Neural progenitor cell (in vitro differentiated cells): ENCODE measurements at regions not wholly inside any gene's neighbourhood (a gene's known extent, or its start where the extent isn't known, plus 50 kb on each side); places are given as distances from the start of the nearest gene placed in this dataset.
"Not testable (repeated sequence)": the region's sequence is repeated elsewhere in the genome, so short reads cannot be mapped to it uniquely, and the experiment has no call there.

Source experiments
- DNase-seq: peaks from one replicate; pipeline ENCODE4 v3.0.0-alpha.2; 2016; ENCODE audit warnings: low spot score
- H2AFZ ChIP-seq: fragments of 200-600 bp; sonication (generic); replicated peaks from 2 replicates; pipeline ENCODE4 v1.6.1; 2016; ENCODE audit warnings: antibody characterized with exemption
- H3F3A ChIP-seq: fragments of 200-600 bp; sonication (generic); 2 replicates; pipeline ENCODE4 v1.6.1; 2016; ENCODE audit warnings: antibody characterized with exemption, low read depth
- H3K27ac ChIP-seq: fragments of 200-600 bp; sonication (generic); 2 replicates; pipeline ENCODE4 v1.5.1; 2016; ENCODE audit warnings: mild to moderate bottlenecking
- H3K27me3 ChIP-seq: fragments of 200-600 bp; sonication (generic); 2 replicates; pipeline ENCODE4 v1.6.1; 2016; ENCODE audit warnings: mild to moderate bottlenecking, moderate library complexity
- H3K36me3 ChIP-seq: fragments of 200-600 bp; sonication (generic); 2 replicates; pipeline ENCODE4 v1.5.1; 2016
- H3K4me1 ChIP-seq: fragments of 200-600 bp; sonication (generic); 2 replicates; pipeline ENCODE4 v1.6.1; 2016; ENCODE audit warnings: mixed run types
- H3K4me2 ChIP-seq: fragments of 200-600 bp; sonication (generic); 2 replicates; pipeline ENCODE4 v1.6.1; 2016
- H3K4me3 ChIP-seq: fragments of 200-600 bp; sonication (generic); 2 replicates; pipeline ENCODE4 v1.5.1; 2016
- H3K79me2 ChIP-seq: fragments of 200-600 bp; sonication (generic); 2 replicates; pipeline ENCODE4 v1.6.1; 2016; ENCODE audit warnings: low read depth
- H3K9ac ChIP-seq: fragments of 200-600 bp; sonication (generic); 2 replicates; pipeline ENCODE4 v1.6.1; 2016
- H3K9me3 ChIP-seq: fragments of 200-600 bp; sonication (generic); 2 replicates; pipeline ENCODE4 v1.5.1; 2016; ENCODE audit warnings: low read depth
- H4K20me1 ChIP-seq: fragments of 200-600 bp; sonication (generic); 2 replicates; pipeline ENCODE4 v1.6.1; 2016; ENCODE audit warnings: low read depth
- H3K27ac Mint-ChIP-seq: 3 replicates; pipeline ENCODE4 v1.8.0; 2021; ENCODE audit warnings: mixed read lengths
- H3K27me3 Mint-ChIP-seq: 2 replicates; pipeline ENCODE4 v1.8.0; 2022; ENCODE audit warnings: low read depth, mild to moderate bottlenecking, inconsistent platforms, moderate library complexity, mixed read lengths; ENCODE audit not compliant: insufficient read depth
- H3K36me3 Mint-ChIP-seq: 3 replicates; pipeline ENCODE4 v1.8.0; 2021; ENCODE audit warnings: mixed read lengths
- H3K4me1 Mint-ChIP-seq: 3 replicates; pipeline ENCODE4 v1.8.0; 2021; ENCODE audit warnings: mixed read lengths
- H3K4me3 Mint-ChIP-seq: 3 replicates; pipeline ENCODE4 v1.8.0; 2021; ENCODE audit warnings: mild to moderate bottlenecking, moderate library complexity, mixed read lengths
- H3K9me3 Mint-ChIP-seq: 3 replicates; pipeline ENCODE4 v1.8.0; 2020; ENCODE audit warnings: mixed read lengths
- CTCF ChIP-seq: fragments of 200-600 bp; sonication (generic); IDR thresholded peaks from 2 replicates; pipeline ENCODE4 v1.5.1; 2017; ENCODE audit warnings: antibody characterized with exemption, mild to moderate bottlenecking
- EZH2 ChIP-seq: fragments of 200-600 bp; sonication (generic); IDR thresholded peaks from 2 replicates; pipeline ENCODE4 v1.6.1; 2017; ENCODE audit warnings: antibody characterized with exemption, mild to moderate bottlenecking, moderate library complexity
- EZH2phosphoT487 ChIP-seq: fragments of 200-600 bp; sonication (generic); IDR thresholded peaks from 2 replicates; pipeline ENCODE4 v1.6.1; 2017; ENCODE audit warnings: antibody characterized with exemption

- Mint-ChIP-seq H3K9me3 (peaks cover 3% of the 10 kb centered on the region), H3K27ac (no peak overlapping the region), H3K4me3 (no peak overlapping the region), H3K36me3 (no peaks in the 10 kb centered on the region), H3K27me3 (no peaks in the 10 kb centered on the region), H3K4me1 (no peaks in the 10 kb centered on the region)
- TF ChIP-seq EZH2 (no peak), CTCF (no peak), EZH2phosphoT487 (no peak)
- H3F3A ChIP-seq: no peaks in the 10 kb centered on the region
- no peaks in the 10 kb centered on the region for H3K9me3 ChIP-seq
- DNase-seq: no peak
- no peaks in the 10 kb centered on the region for H3K27me3 ChIP-seq
- no peak overlapping the region for H3K9ac ChIP-seq
- no peak overlapping the region for H2AFZ ChIP-seq
- H3K4me3 ChIP-seq: no peak overlapping the region
- no peaks in the 10 kb centered on the region for H3K36me3 ChIP-seq
- H4K20me1 ChIP-seq: no peaks in the 10 kb centered on the region
- H3K79me2 ChIP-seq: no peaks in the 10 kb centered on the region
- no peak overlapping the region for H3K27ac ChIP-seq
- no peak overlapping the region for H3K4me2 ChIP-seq
- no peaks in the 10 kb centered on the region for H3K4me1 ChIP-seq
Observed at GRCh38 chr2:63700271-63700670, 111.5 kb downstream of the MDH1 start.

GRCh38 chr2:63701406-63701805, 112.6 kb downstream of the MDH1 start:
- Histone ChIP-seq H3K36me3 (no peaks in the 10 kb centered on the region), H3K79me2 (no peaks in the 10 kb centered on the region), H3K4me3 (no peak overlapping the region), H3K9ac (no peak overlapping the region), H2AFZ (no peak overlapping the region), H3K4me1 (no peaks in the 10 kb centered on the region), H3K27me3 (no peaks in the 10 kb centered on the region), H3F3A (no peaks in the 10 kb centered on the region), H4K20me1 (no peaks in the 10 kb centered on the region), H3K4me2 (no peak overlapping the region), H3K9me3 (no peaks in the 10 kb centered on the region), H3K27ac (no peak overlapping the region)
- DNase-seq: no peak
- peaks cover 11% of the 10 kb centered on the region for H3K9me3 Mint-ChIP-seq
- no peaks in the 10 kb centered on the region for H3K36me3 Mint-ChIP-seq
- no peaks in the 10 kb centered on the region for H3K4me1 Mint-ChIP-seq
- H3K4me3 Mint-ChIP-seq: no peak overlapping the region
- TF ChIP-seq EZH2phosphoT487 (no peak), EZH2 (no peak), CTCF (no peak)
- no peak overlapping the region for H3K27ac Mint-ChIP-seq
- H3K27me3 Mint-ChIP-seq: no peaks in the 10 kb centered on the region

- H3K9ac ChIP-seq, H3K27me3 ChIP-seq, H3K27ac ChIP-seq, DNase-seq, H3K4me2 ChIP-seq, H3K4me1 Mint-ChIP-seq, H3K36me3 ChIP-seq, H3F3A ChIP-seq, H4K20me1 ChIP-seq, H3K9me3 ChIP-seq, H3K79me2 ChIP-seq, H3K36me3 Mint-ChIP-seq, H3K4me3 ChIP-seq, H3K4me3 Mint-ChIP-seq, H3K27ac Mint-ChIP-seq, H3K27me3 Mint-ChIP-seq, H3K4me1 ChIP-seq, H2AFZ ChIP-seq: not testable (repeated sequence)
- peaks cover 24% of the 10 kb centered on the region for H3K9me3 Mint-ChIP-seq
Observed at GRCh38 chr2:63706084-63706483, 117.3 kb downstream of the MDH1 start.

GRCh38 chr2:63710732-63711131, 122.0 kb downstream of the MDH1 start:
- H3K9me3 Mint-ChIP-seq: peaks cover 16% of the 10 kb centered on the region
- TF ChIP-seq EZH2phosphoT487: no peak
- no peak for TF ChIP-seq CTCF
- TF ChIP-seq EZH2: no peak
- peaks cover 4% of the 10 kb centered on the region for H3K4me1 ChIP-seq
- no peaks in the 10 kb centered on the region for H3K9me3 ChIP-seq
- DNase-seq: no peak
- no peak overlapping the region for H3K4me3 Mint-ChIP-seq
- H3K36me3 Mint-ChIP-seq: peaks cover 1% of the 10 kb centered on the region
- H3K27ac Mint-ChIP-seq: no peak overlapping the region
- no peaks in the 10 kb centered on the region for H3K4me1 Mint-ChIP-seq
- no peaks in the 10 kb centered on the region for H3K79me2 ChIP-seq
- H3K4me3 ChIP-seq: no peak overlapping the region
- H3K9ac ChIP-seq: no peak overlapping the region
- H3K27ac ChIP-seq: no peak overlapping the region
- H3K36me3 ChIP-seq: no peaks in the 10 kb centered on the region
- H3F3A ChIP-seq: no peaks in the 10 kb centered on the region
- H3K4me2 ChIP-seq: no peak overlapping the region
- peaks cover 2% of the 10 kb centered on the region for H3K27me3 Mint-ChIP-seq
- H4K20me1 ChIP-seq: no peaks in the 10 kb centered on the region
- H2AFZ ChIP-seq: no peak overlapping the region
- no peaks in the 10 kb centered on the region for H3K27me3 ChIP-seq
